CD4-positive, CD25-positive, alpha-beta regulatory T cell (primary cell): ENCODE measurements at regions not wholly inside any gene's neighbourhood (a gene's known extent, or its start where the extent isn't known, plus 50 kb on each side); places are given as distances from the start of the nearest gene placed in this dataset.
A peak's percentile ranks its signal among the peaks of the same experiment; 100 is the strongest.
"Not testable (repeated sequence)": the region's sequence is repeated elsewhere in the genome, so short reads cannot be mapped to it uniquely, and the experiment has no call there.

Source experiments
- ATAC-seq, 2 donors: fragments of 150-1000 bp; cut with Tn5 transposase; one replicate each; pipeline ENCODE4 v1.10.0; 2021; ENCODE audit warnings: low read depth in 2 of 2, moderate number of reproducible peaks in 2 of 2, moderate library complexity in 1 of 2
- DNase-seq, 3 donors: peaks; one replicate each; pipeline versions ENCODE4 v3.0.0 to v3.0.0-alpha.2; 2012 to 2022; ENCODE audit warnings: mixed read lengths in 1 of 3
- H3K27ac ChIP-seq: one replicate; pipeline ENCODE4 v1.7.0; 2013; ENCODE audit warnings: mild to moderate bottlenecking, low read length; ENCODE audit not compliant: insufficient read depth, poor library complexity, severe bottlenecking
- H3K27me3 ChIP-seq: one replicate; pipeline ENCODE4 v1.7.0; 2013; ENCODE audit warnings: low read length; ENCODE audit not compliant: control insufficient read depth, insufficient read depth
- H3K36me3 ChIP-seq: one replicate; pipeline ENCODE4 v1.7.0; 2013; ENCODE audit warnings: mild to moderate bottlenecking, low read length, moderate library complexity; ENCODE audit not compliant: control insufficient read depth, insufficient read depth
- H3K4me1 ChIP-seq: 2 replicates; pipeline ENCODE4 v1.7.0; 2013; ENCODE audit warnings: mild to moderate bottlenecking, low read length; ENCODE audit not compliant: insufficient read depth, control insufficient read depth, poor library complexity, severe bottlenecking
- H3K4me3 ChIP-seq: one replicate; pipeline ENCODE4 v1.7.0; 2013; ENCODE audit warnings: low read depth, mild to moderate bottlenecking, low read length, moderate library complexity
- H3K9me3 ChIP-seq, 2 experiments: 1 replicate in 1 of 2; 2 replicates in 1 of 2; pipeline ENCODE4 v1.7.0; 2013; ENCODE audit warnings: low read length in 2 of 2, mild to moderate bottlenecking in 1 of 2, moderate library complexity in 1 of 2; ENCODE audit not compliant: control insufficient read depth in 2 of 2
- H3K27ac Mint-ChIP-seq, 3 donors: one replicate each; pipeline ENCODE4 v1.8.0; 2020 to 2022; ENCODE audit warnings: mild to moderate bottlenecking in 3 of 3, mixed read lengths in 3 of 3, moderate library complexity in 2 of 3
- H3K27me3 Mint-ChIP-seq: one replicate; pipeline ENCODE4 v1.8.0; 2022; ENCODE audit warnings: mild to moderate bottlenecking, mixed read lengths
- H3K36me3 Mint-ChIP-seq: one replicate; pipeline ENCODE4 v1.8.0; 2020; ENCODE audit warnings: mixed read lengths
- H3K4me1 Mint-ChIP-seq, 4 donors: one replicate each; pipeline ENCODE4 v1.8.0; 2020 to 2022; ENCODE audit warnings: mixed read lengths in 4 of 4, mild to moderate bottlenecking in 1 of 4
- H3K4me3 Mint-ChIP-seq, 4 donors: one replicate each; pipeline ENCODE4 v1.8.0; 2020 to 2022; ENCODE audit warnings: mild to moderate bottlenecking in 4 of 4, mixed read lengths in 4 of 4, moderate library complexity in 3 of 4
- H3K9me3 Mint-ChIP-seq, 7 donors: one replicate each; pipeline ENCODE4 v1.8.0; 2020 to 2022; ENCODE audit warnings: mixed read lengths in 7 of 7, mild to moderate bottlenecking in 3 of 7, moderate library complexity in 2 of 7

- Mint-ChIP-seq H3K27me3 (peaks cover 8% of the 10 kb centered on the region), H3K27ac (no peak overlapping the region), H3K4me1 (no peaks in the 10 kb centered on the region), H3K9me3 (peaks cover 0 to 17% (median 6%) of the 10 kb centered on the region in 7 donors), H3K36me3 (no peaks in the 10 kb centered on the region), H3K4me3 (no peak overlapping the region)
- peaks cover 3 to 4% of the 10 kb centered on the region in 2 experiments for H3K9me3 ChIP-seq
- no peak overlapping the region for H3K27ac ChIP-seq
- no peak overlapping the region for H3K4me3 ChIP-seq
- peak in 1 of 3 donors; percentile 8 for DNase-seq
- peaks cover 3% of the 10 kb centered on the region for H3K27me3 ChIP-seq
- no peak for ATAC-seq
- H3K4me1 ChIP-seq = no peaks in the 10 kb centered on the region
- H3K36me3 ChIP-seq = no peaks in the 10 kb centered on the region
These were observed 63.2 kb upstream of the SNX19 start for GRCh38 chr11:130979386-130979972.

GRCh38 chr11:130980071-130980862 is 64.0 kb upstream of the SNX19 start:
- Mint-ChIP-seq H3K27ac (no peak overlapping the region), H3K9me3 (peaks cover 0 to 17% (median 6%) of the 10 kb centered on the region in 7 donors), H3K36me3 (no peaks in the 10 kb centered on the region), H3K4me3 (no peak overlapping the region), H3K4me1 (no peaks in the 10 kb centered on the region), H3K27me3 (peaks cover 7% of the 10 kb centered on the region)
- H3K36me3 ChIP-seq = no peaks in the 10 kb centered on the region
- no peak overlapping the region for H3K4me3 ChIP-seq
- H3K27me3 ChIP-seq = peaks cover 3% of the 10 kb centered on the region
- peaks cover 3 to 4% of the 10 kb centered on the region in 2 experiments for H3K9me3 ChIP-seq
- H3K4me1 ChIP-seq = no peaks in the 10 kb centered on the region
- ATAC-seq (no peak), DNase-seq (no peak)
- H3K27ac ChIP-seq = no peak overlapping the region

GRCh38 chr11:130984241-130984640 is 68.0 kb upstream of the SNX19 start:
- H3K9me3 ChIP-seq, H3K9me3 Mint-ChIP-seq, H3K36me3 ChIP-seq, H3K27ac ChIP-seq, H3K27me3 Mint-ChIP-seq, H3K27me3 ChIP-seq, DNase-seq, ATAC-seq, H3K27ac Mint-ChIP-seq, H3K4me1 ChIP-seq, H3K36me3 Mint-ChIP-seq, H3K4me1 Mint-ChIP-seq, H3K4me3 ChIP-seq, H3K4me3 Mint-ChIP-seq: not testable (repeated sequence)

- Histone ChIP-seq H3K4me3 (no peak overlapping the region), H3K27me3 (no peaks in the 10 kb centered on the region), H3K36me3 (no peaks in the 10 kb centered on the region), H3K27ac (no peak overlapping the region), H3K4me1 (no peaks in the 10 kb centered on the region), H3K9me3 (no peaks in the 10 kb centered on the region)
- Mint-ChIP-seq H3K9me3 (peaks cover 0 to 4% (median 0%) of the 10 kb centered on the region in 7 donors), H3K36me3 (no peaks in the 10 kb centered on the region), H3K4me1 (no peaks in the 10 kb centered on the region), H3K4me3 (no peak overlapping the region), H3K27me3 (no peaks in the 10 kb centered on the region), H3K27ac (no peak overlapping the region)
- ATAC-seq = no peak
- DNase-seq = no peak
These were observed 76.5 kb upstream of the SNX19 start for GRCh38 chr11:130992788-130993187.

- H3K9me3 ChIP-seq = no peaks in the 10 kb centered on the region
- H3K27ac Mint-ChIP-seq = no peak overlapping the region
- peaks cover 0 to 6% (median 3%) of the 10 kb centered on the region in 7 donors for H3K9me3 Mint-ChIP-seq
These were observed 77.8 kb upstream of the SNX19 start for GRCh38 chr11:130994043-130994442.

GRCh38 chr11:130995266-130995665 is 79.0 kb upstream of the SNX19 start:
- peaks cover 0 to 4% (median 2%) of the 10 kb centered on the region in 7 donors for H3K9me3 Mint-ChIP-seq
- H3K27ac ChIP-seq = no peak overlapping the region
- no peaks in the 10 kb centered on the region for H3K36me3 ChIP-seq
- H3K4me1 ChIP-seq = no peaks in the 10 kb centered on the region
- ATAC-seq (no peak), DNase-seq (no peak)
- no peaks in the 10 kb centered on the region for H3K36me3 Mint-ChIP-seq
- no peak overlapping the region for H3K27ac Mint-ChIP-seq
- no peaks in the 10 kb centered on the region for H3K27me3 ChIP-seq
- no peak overlapping the region for H3K4me3 ChIP-seq
- no peaks in the 10 kb centered on the region for H3K27me3 Mint-ChIP-seq
- H3K4me1 Mint-ChIP-seq = no peaks in the 10 kb centered on the region
- H3K9me3 ChIP-seq = no peaks in the 10 kb centered on the region
- H3K4me3 Mint-ChIP-seq = no peak overlapping the region

More at GRCh38 chr11:130994043-130994442, 77.8 kb upstream of the SNX19 start:
- H3K27me3 Mint-ChIP-seq = no peaks in the 10 kb centered on the region
- H3K4me3 Mint-ChIP-seq = no peak overlapping the region
- H3K27ac ChIP-seq = no peak overlapping the region
- H3K36me3 Mint-ChIP-seq = no peaks in the 10 kb centered on the region
- H3K4me1 ChIP-seq = no peaks in the 10 kb centered on the region
- H3K36me3 ChIP-seq = no peaks in the 10 kb centered on the region
- H3K4me1 Mint-ChIP-seq = no peaks in the 10 kb centered on the region
- no peak overlapping the region for H3K4me3 ChIP-seq
- DNase-seq (no peak), ATAC-seq (no peak)
- H3K27me3 ChIP-seq = no peaks in the 10 kb centered on the region

- no peak overlapping the region for H3K4me3 Mint-ChIP-seq
- no peaks in the 10 kb centered on the region for H3K4me1 Mint-ChIP-seq
- Histone ChIP-seq H3K27ac (no peak overlapping the region), H3K4me1 (no peaks in the 10 kb centered on the region), H3K36me3 (no peaks in the 10 kb centered on the region), H3K4me3 (no peak overlapping the region), H3K27me3 (no peaks in the 10 kb centered on the region), H3K9me3 (no peaks in the 10 kb centered on the region)
- H3K27me3 Mint-ChIP-seq = no peaks in the 10 kb centered on the region
- DNase-seq = no peak
- no peak for ATAC-seq
- no peaks in the 10 kb centered on the region for H3K36me3 Mint-ChIP-seq
- H3K9me3 Mint-ChIP-seq = peaks cover 0 to 4% (median 2%) of the 10 kb centered on the region in 7 donors
- no peak overlapping the region for H3K27ac Mint-ChIP-seq
These were observed 81.0 kb upstream of the SNX19 start for GRCh38 chr11:130997278-130997677.

GRCh38 chr11:130999086-130999485 is 82.8 kb upstream of the SNX19 start:
- Histone ChIP-seq H3K9me3 (no peaks in the 10 kb centered on the region), H3K4me1 (no peaks in the 10 kb centered on the region), H3K4me3 (no peak overlapping the region), H3K27me3 (no peaks in the 10 kb centered on the region), H3K27ac (no peak overlapping the region), H3K36me3 (no peaks in the 10 kb centered on the region)
- H3K36me3 Mint-ChIP-seq = no peaks in the 10 kb centered on the region
- peaks cover 4% of the 10 kb centered on the region for H3K27me3 Mint-ChIP-seq
- DNase-seq (no peak), ATAC-seq (no peak)
- no peak overlapping the region for H3K4me3 Mint-ChIP-seq
- no peaks in the 10 kb centered on the region for H3K4me1 Mint-ChIP-seq
- H3K27ac Mint-ChIP-seq = no peak overlapping the region
- H3K9me3 Mint-ChIP-seq = peaks cover 0 to 4% (median 2%) of the 10 kb centered on the region in 7 donors
